ENCODE measurements at regions not wholly inside any gene's neighbourhood (a gene's known extent, or its start where the extent isn't known, plus 50 kb on each side); places are given as distances from the start of the nearest gene placed in this dataset.

DNA sequence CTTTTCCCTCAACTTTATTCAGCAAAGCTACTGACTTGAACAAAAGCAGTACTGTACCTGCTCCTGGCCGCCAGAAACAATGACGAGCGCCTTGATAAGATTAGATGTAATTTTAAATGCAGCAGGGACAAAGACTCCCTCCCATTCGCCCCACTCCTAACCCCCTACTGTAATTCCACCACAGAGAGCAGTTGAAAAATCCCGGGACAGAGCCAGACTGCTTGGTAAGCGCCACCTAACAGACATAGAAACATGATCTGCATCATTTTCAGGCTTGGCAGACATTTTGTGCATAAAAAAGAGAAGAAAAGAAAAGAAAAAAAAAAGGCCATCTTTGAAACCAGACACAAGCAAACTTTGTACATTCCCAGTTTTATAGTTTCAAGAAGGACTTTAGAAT is 81.9 kb downstream of the ISL1 start:
- H3K9ac ChIP-seq (ENCODE audit: low read depth, low read length) = no peak overlapping the region
- H3K14ac ChIP-seq (replicated peaks; ENCODE audit: low read depth, low read length) = no peak overlapping the region
- intact Hi-C loops (cut with micrococcal nuclease) = no loop called here
- dilution Hi-C loops (cut with HindIII; ENCODE audit: low sequenced_read_pairs, unreplicated experiment) = no loop called here
- no peaks in the 10 kb centered on the region for H3K36me3 ChIP-seq (ENCODE audit: control insufficient read depth, insufficient read depth, low read length)
- in situ Hi-C loops (cut with MboI; ENCODE audit: low sequenced_read_pairs) = no loop called here
- no peak overlapping the region for H3K4me2 ChIP-seq (ENCODE audit: low read depth, low read length)
- H4K20me1 ChIP-seq (ENCODE audit: insufficient read depth, low read length) = no peaks in the 10 kb centered on the region
- H2BK20ac ChIP-seq (ENCODE audit: low read depth, low read length) = no peak overlapping the region
- no peaks in the 10 kb centered on the region for H3K27me3 ChIP-seq (ENCODE audit: control insufficient read depth, insufficient read depth, low read length)
- no peak overlapping the region for H3K23ac ChIP-seq (ENCODE audit: low read depth, low read length)
- no peaks in the 10 kb centered on the region for H3K79me1 ChIP-seq (ENCODE audit: low read depth in 1 of 2, low read length in 2 of 2)
- ATAC-seq (ENCODE audit: low read depth) (no peak), DNase-seq (no peak)
- no peak overlapping the region for H2AFZ ChIP-seq (replicated peaks; ENCODE audit: low read length, poor library complexity)
- CTCF ChIA-PET = no interaction called here
- H2BK5ac ChIP-seq (ENCODE audit: low read depth, low read length, poor library complexity, severe bottlenecking) = no peak overlapping the region
- no peak overlapping the region for H4K5ac ChIP-seq (ENCODE audit: low read depth, low read length)
- no peak overlapping the region for H4K8ac ChIP-seq (ENCODE audit: low read depth in 2 of 2, low read length in 2 of 2)
- no peak overlapping the region for H3K27ac ChIP-seq (ENCODE audit: insufficient read depth, low read length)
- no TSS peak for BruUV-seq (replicated peaks)
- H2BK120ac ChIP-seq (ENCODE audit: low read depth, low read length) = no peak overlapping the region
- H3K18ac ChIP-seq (ENCODE audit: low read depth, low read length) = no peak overlapping the region
- TF ChIP-seq, protein P1, sequence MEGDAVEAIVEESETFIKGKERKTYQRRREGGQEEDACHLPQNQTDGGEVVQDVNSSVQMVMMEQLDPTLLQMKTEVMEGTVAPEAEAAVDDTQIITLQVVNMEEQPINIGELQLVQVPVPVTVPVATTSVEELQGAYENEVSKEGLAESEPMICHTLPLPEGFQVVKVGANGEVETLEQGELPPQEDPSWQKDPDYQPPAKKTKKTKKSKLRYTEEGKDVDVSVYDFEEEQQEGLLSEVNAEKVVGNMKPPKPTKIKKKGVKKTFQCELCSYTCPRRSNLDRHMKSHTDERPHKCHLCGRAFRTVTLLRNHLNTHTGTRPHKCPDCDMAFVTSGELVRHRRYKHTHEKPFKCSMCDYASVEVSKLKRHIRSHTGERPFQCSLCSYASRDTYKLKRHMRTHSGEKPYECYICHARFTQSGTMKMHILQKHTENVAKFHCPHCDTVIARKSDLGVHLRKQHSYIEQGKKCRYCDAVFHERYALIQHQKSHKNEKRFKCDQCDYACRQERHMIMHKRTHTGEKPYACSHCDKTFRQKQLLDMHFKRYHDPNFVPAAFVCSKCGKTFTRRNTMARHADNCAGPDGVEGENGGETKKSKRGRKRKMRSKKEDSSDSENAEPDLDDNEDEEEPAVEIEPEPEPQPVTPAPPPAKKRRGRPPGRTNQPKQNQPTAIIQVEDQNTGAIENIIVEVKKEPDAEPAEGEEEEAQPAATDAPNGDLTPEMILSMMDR (conservative IDR thresholded peaks at IDR 0.05; ENCODE audit: low read depth, low read length) = no peak
- TF ChIP-seq MAZ (IDR thresholded peaks at IDR 0.05; ENCODE audit: borderline replicate concordance, low read depth, low read length) = no peak
- TF ChIP-seq CEBPB (IDR thresholded peaks at IDR 0.05; ENCODE audit: low read depth, low read length) = no peak
- no peak for TF ChIP-seq RAD21 (IDR thresholded peaks at IDR 0.05; ENCODE audit: low read length)
- TF ChIP-seq, protein P2, sequence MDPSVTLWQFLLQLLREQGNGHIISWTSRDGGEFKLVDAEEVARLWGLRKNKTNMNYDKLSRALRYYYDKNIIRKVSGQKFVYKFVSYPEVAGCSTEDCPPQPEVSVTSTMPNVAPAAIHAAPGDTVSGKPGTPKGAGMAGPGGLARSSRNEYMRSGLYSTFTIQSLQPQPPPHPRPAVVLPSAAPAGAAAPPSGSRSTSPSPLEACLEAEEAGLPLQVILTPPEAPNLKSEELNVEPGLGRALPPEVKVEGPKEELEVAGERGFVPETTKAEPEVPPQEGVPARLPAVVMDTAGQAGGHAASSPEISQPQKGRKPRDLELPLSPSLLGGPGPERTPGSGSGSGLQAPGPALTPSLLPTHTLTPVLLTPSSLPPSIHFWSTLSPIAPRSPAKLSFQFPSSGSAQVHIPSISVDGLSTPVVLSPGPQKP (IDR thresholded peaks at IDR 0.05; ENCODE audit: borderline replicate concordance, low read depth, low read length) = no peak
- no peak for TF ChIP-seq RFX5 (IDR thresholded peaks at IDR 0.05; ENCODE audit: low read depth, low read length)
- TF ChIP-seq NFE2L2 (IDR thresholded peaks at IDR 0.05; ENCODE audit: low read depth, low read length) = no peak
- no peak for TF ChIP-seq RCOR1 (IDR thresholded peaks at IDR 0.05; ENCODE audit: insufficient replicate concordance, low read length)
- TF ChIP-seq, protein P3, sequence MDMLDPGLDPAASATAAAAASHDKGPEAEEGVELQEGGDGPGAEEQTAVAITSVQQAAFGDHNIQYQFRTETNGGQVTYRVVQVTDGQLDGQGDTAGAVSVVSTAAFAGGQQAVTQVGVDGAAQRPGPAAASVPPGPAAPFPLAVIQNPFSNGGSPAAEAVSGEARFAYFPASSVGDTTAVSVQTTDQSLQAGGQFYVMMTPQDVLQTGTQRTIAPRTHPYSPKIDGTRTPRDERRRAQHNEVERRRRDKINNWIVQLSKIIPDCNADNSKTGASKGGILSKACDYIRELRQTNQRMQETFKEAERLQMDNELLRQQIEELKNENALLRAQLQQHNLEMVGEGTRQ (IDR thresholded peaks at IDR 0.05; ENCODE audit: low read depth, low read length) = no peak
- TF ChIP-seq FOS (IDR thresholded peaks at IDR 0.05; ENCODE audit: low read depth, low read length) = no peak
- H3K56ac ChIP-seq (ENCODE audit: extremely low read depth, insufficient read depth, low read length) = no peak overlapping the region
- H2AK5ac ChIP-seq (ENCODE audit: low read depth, low read length) = no peak overlapping the region
- 0 out of 2 replicates have a peak, but pooled peaks cover 2% of the 10 kb centered on the region for H3K9me3 ChIP-seq (ENCODE audit: control insufficient read depth, insufficient read depth, low read length)
- no peak overlapping the region for H2BK15ac ChIP-seq (ENCODE audit: low read depth, low read length)
- no peak overlapping the region for H3K4ac ChIP-seq (ENCODE audit: low read depth, low read length)
- no peaks in the 10 kb centered on the region for H3K9me1 ChIP-seq (ENCODE audit: insufficient read depth, low read length)
- no peak overlapping the region for H4K91ac ChIP-seq (ENCODE audit: insufficient read depth, low read depth, low read length)
- H2AK9ac ChIP-seq (replicated peaks; ENCODE audit: low read depth, low read length, poor library complexity) = no peak overlapping the region
- WGBS, 2 experiments (ENCODE audit: extremely low coverage in 2 of 2, insufficient read length in 1 of 2) = no CpG with 5 or more reads among the region's 6 CpGs
- no peaks in the 10 kb centered on the region for H3K4me1 ChIP-seq (ENCODE audit: control insufficient read depth, insufficient read depth, low read length)
- H3K4me3 ChIP-seq (ENCODE audit: insufficient read depth, low read depth, low read length) = no peak overlapping the region
- POLR2A ChIA-PET (ENCODE audit: unreplicated experiment) = no interaction called here
